ENCODE measurements at regions not wholly inside any gene's neighbourhood (a gene's known extent, or its start where the extent isn't known, plus 50 kb on each side); places are given as distances from the start of the nearest gene placed in this dataset.
"Not testable (repeated sequence)": the region's sequence is repeated elsewhere in the genome, so short reads cannot be mapped to it uniquely, and the experiment has no call there.

DNA sequence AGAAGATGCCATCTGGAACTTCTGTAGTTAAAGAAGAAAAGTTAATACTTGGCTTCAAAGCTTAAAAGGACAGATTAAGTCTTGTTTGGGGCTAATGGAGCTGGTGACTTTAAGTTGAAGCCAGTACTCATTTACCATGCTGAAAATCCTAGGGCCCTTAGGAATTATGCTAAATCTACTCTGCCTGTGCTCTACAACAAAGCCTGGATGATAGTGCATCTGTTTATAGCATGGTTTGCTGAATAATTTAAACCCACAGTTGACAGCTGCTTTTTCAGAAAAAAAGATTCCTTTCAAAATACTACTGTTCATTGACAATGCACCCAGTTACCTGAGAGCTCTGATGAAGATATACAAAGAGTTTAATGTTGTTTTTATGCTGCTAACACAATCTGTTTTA, 393.5 kb downstream of the MAT2B start (continued):
- TF ChIP-seq, protein P1, sequence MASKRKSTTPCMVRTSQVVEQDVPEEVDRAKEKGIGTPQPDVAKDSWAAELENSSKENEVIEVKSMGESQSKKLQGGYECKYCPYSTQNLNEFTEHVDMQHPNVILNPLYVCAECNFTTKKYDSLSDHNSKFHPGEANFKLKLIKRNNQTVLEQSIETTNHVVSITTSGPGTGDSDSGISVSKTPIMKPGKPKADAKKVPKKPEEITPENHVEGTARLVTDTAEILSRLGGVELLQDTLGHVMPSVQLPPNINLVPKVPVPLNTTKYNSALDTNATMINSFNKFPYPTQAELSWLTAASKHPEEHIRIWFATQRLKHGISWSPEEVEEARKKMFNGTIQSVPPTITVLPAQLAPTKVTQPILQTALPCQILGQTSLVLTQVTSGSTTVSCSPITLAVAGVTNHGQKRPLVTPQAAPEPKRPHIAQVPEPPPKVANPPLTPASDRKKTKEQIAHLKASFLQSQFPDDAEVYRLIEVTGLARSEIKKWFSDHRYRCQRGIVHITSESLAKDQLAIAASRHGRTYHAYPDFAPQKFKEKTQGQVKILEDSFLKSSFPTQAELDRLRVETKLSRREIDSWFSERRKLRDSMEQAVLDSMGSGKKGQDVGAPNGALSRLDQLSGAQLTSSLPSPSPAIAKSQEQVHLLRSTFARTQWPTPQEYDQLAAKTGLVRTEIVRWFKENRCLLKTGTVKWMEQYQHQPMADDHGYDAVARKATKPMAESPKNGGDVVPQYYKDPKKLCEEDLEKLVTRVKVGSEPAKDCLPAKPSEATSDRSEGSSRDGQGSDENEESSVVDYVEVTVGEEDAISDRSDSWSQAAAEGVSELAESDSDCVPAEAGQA (IDR thresholded peaks at IDR 0.05; ENCODE audit: low read depth): no peak
- TF ChIP-seq, protein P1 (CRISPR knock-in tag; IDR thresholded peaks at IDR 0.05; ENCODE audit: borderline replicate concordance): no peak
- TF ChIP-seq MZF1 (CRISPR knock-in tag; IDR thresholded peaks at IDR 0.05; ENCODE audit: borderline replicate concordance): no peak
- TF ChIP-seq RBAK (CRISPR knock-in tag; IDR thresholded peaks at IDR 0.05): no peak
- TF ChIP-seq ZBTB7A (CRISPR knock-in tag; IDR thresholded peaks at IDR 0.05): no peak
- no peak for TF ChIP-seq ZNF841 (CRISPR knock-in tag; IDR thresholded peaks at IDR 0.05; ENCODE audit: borderline replicate concordance)
- no peak for TF ChIP-seq SNRNP70 (IDR thresholded peaks at IDR 0.05; ENCODE audit: low read depth, low read length)
- TF ChIP-seq ZNF577 (CRISPR knock-in tag; IDR thresholded peaks at IDR 0.05; ENCODE audit: borderline replicate concordance, low read depth): no peak
- TF ChIP-seq ZMAT3 (CRISPR knock-in tag; conservative IDR thresholded peaks at IDR 0.05): no peak
- no peak for TF ChIP-seq ZNF446 (CRISPR knock-in tag; IDR thresholded peaks at IDR 0.05)
- TF ChIP-seq ETV5 (CRISPR knock-in tag; IDR thresholded peaks at IDR 0.05; ENCODE audit: borderline replicate concordance): no peak

DNA sequence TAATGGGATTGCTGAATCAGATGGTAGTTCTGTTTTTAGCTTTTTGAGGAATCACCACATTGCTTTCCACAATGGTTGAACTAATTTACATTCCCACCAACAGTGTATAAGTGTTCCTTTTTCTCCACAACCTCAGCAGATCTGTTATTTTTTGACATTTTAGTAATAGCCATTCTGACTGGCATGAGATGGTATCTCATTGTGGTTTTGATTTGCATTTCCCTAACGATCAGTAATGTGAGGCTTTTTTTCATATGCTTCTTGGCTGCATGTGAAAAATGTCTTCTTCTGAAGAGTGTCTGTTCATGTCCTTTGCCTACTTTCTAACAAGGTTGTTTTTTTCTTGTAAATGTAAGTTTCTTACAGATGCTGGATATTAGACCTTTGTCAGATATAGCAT, 402.4 kb downstream of the MAT2B start:
- H3K4me1 ChIP-seq (ENCODE audit: insufficient read depth, low read length); H3K9me3 ChIP-seq (ENCODE audit: low read length); intact Hi-C loops (cut with micrococcal nuclease; ENCODE audit: unreplicated experiment); H3K79me2 ChIP-seq (ENCODE audit: insufficient read depth, low read length); H2AFZ ChIP-seq (ENCODE audit: low read length); H3K9ac ChIP-seq (ENCODE audit: insufficient read depth, low read depth, low read length); DNase-seq (ENCODE audit: low spot score); H3K4me3 ChIP-seq (replicated peaks in 1 of 3; ENCODE audit: insufficient read depth in 1 of 3, low read depth in 2 of 3, low read length in 3 of 3); POLR2A ChIA-PET; in situ Hi-C loops (cut with HindIII; ENCODE audit: extremely low pct_ligation_motif_present, low pct_unique_long_range_greater_than_20kb); H3K27ac ChIP-seq (ENCODE audit: extremely low read length, insufficient read depth, low read length); CTCF ChIA-PET (ENCODE audit: low intra/inter-chr PET ratio, low total read pairs); FAIRE-seq; H3K36me3 ChIP-seq (replicated peaks in 1 of 2; ENCODE audit: control insufficient read depth in 1 of 2, insufficient read depth in 2 of 2, low read length in 2 of 2); H3K27me3 ChIP-seq (ENCODE audit: control insufficient read depth in 1 of 2, insufficient read depth in 2 of 2, low read length in 2 of 2); ATAC-seq; BruUV-seq (replicated peaks); H4K20me1 ChIP-seq (ENCODE audit: insufficient read depth, low read length); H3K4me2 ChIP-seq (ENCODE audit: low read depth, low read length): not testable (repeated sequence)
- 0% methylated on average over 1 of the region's 1 CpG for WGBS (ENCODE audit: low lambda C conversion rate)
